CD14-positive monocyte (primary cell): ENCODE measurements at regions not wholly inside any gene's neighbourhood (a gene's known extent, or its start where the extent isn't known, plus 50 kb on each side); places are given as distances from the start of the nearest gene placed in this dataset.

Source experiments
- DNase-seq, 3 donors: peaks; one replicate each; pipeline ENCODE4 v3.0.0-alpha.2; 2011 to 2022
- H2AFZ ChIP-seq: 2 replicates; pipeline ENCODE4 v1.6.0; 2012; ENCODE audit warnings: mild to moderate bottlenecking, low read depth, low read length, inconsistent platforms; ENCODE audit not compliant: insufficient read depth, poor library complexity, severe bottlenecking
- H3K27ac ChIP-seq, 2 donors: 1 replicate in 1 of 2; 2 replicates in 1 of 2; pipeline ENCODE4 v1.5.1; 2012 to 2013; ENCODE audit warnings: low read length in 2 of 2, control low read depth in 1 of 2, inconsistent platforms in 1 of 2, low read depth in 1 of 2, mild to moderate bottlenecking in 1 of 2
- H3K27me3 ChIP-seq, 2 donors: one replicate each; pipeline versions ENCODE4 v1.6.0 to v1.6.1; 2011 to 2013; ENCODE audit warnings: low read length in 2 of 2; ENCODE audit not compliant: control insufficient read depth in 2 of 2, insufficient read depth in 2 of 2
- H3K36me3 ChIP-seq, 2 donors: replicated peaks in 1 of 2; 1 replicate in 1 of 2; 2 replicates in 1 of 2; pipeline versions ENCODE4 v1.5.1 to v1.6.1; 2012 to 2013; ENCODE audit warnings: low read length in 2 of 2, control low read depth in 1 of 2, inconsistent platforms in 1 of 2, mild to moderate bottlenecking in 1 of 2; ENCODE audit not compliant: insufficient read depth in 2 of 2, control insufficient read depth in 1 of 2
- H3K4me1 ChIP-seq, 2 donors: 1 replicate in 1 of 2; 2 replicates in 1 of 2; pipeline versions ENCODE4 v1.5.1 to v1.6.1; 2012 to 2013; ENCODE audit warnings: low read length in 2 of 2, control low read depth in 1 of 2, inconsistent platforms in 1 of 2, mild to moderate bottlenecking in 1 of 2, moderate library complexity in 1 of 2; ENCODE audit not compliant: insufficient read depth in 2 of 2, control insufficient read depth in 1 of 2
- H3K4me2 ChIP-seq: replicated peaks from 2 replicates; pipeline ENCODE3; 2012; ENCODE audit warnings: low read length, moderate library complexity, mild to moderate bottlenecking; ENCODE audit not compliant: poor library complexity, severe bottlenecking; ENCODE audit errors: extremely low read depth
- H3K4me3 ChIP-seq, 3 experiments: fragments of 200-600 bp in 1 of 3; sonication (generic) in 1 of 3; replicated peaks in 1 of 3; 1 replicate in 2 of 3; 2 replicates in 1 of 3; pipeline ENCODE4 v1.5.1; 2011 to 2013; ENCODE audit warnings: low read length in 3 of 3, mild to moderate bottlenecking in 3 of 3, control low read depth in 2 of 3, low read depth in 2 of 3, inconsistent platforms in 1 of 3, moderate library complexity in 1 of 3
- H3K79me2 ChIP-seq: 2 replicates; pipeline ENCODE4 v1.6.0; 2012; ENCODE audit warnings: mild to moderate bottlenecking, control low read depth, inconsistent platforms, low read length, moderate library complexity; ENCODE audit not compliant: insufficient read depth
- H3K9ac ChIP-seq: 2 replicates; pipeline ENCODE4 v1.6.0; 2017; ENCODE audit warnings: low read length, mild to moderate bottlenecking; ENCODE audit not compliant: insufficient read depth, poor library complexity, severe bottlenecking
- H3K9me3 ChIP-seq, 2 donors: replicated peaks in 1 of 2; 1 replicate in 1 of 2; 2 replicates in 1 of 2; pipeline versions ENCODE4 v1.5.1 to v1.6.1; 2012 to 2013; ENCODE audit warnings: low read length in 2 of 2, control low read depth in 1 of 2; ENCODE audit not compliant: control insufficient read depth in 1 of 2, insufficient read depth in 1 of 2
- H4K20me1 ChIP-seq: 2 replicates; pipeline ENCODE4 v1.6.0; 2012; ENCODE audit warnings: mild to moderate bottlenecking, low read length, control low read depth, moderate library complexity; ENCODE audit not compliant: insufficient read depth
- H3K27ac Mint-ChIP-seq, 7 donors: one replicate each; pipeline ENCODE4 v1.8.0; 2020; ENCODE audit warnings: mild to moderate bottlenecking in 7 of 7, mixed read lengths in 7 of 7, moderate library complexity in 6 of 7, inconsistent platforms in 2 of 7
- H3K27me3 Mint-ChIP-seq, 3 donors: one replicate each; pipeline ENCODE4 v1.8.0; 2021 to 2022; ENCODE audit warnings: low read depth in 3 of 3, mild to moderate bottlenecking in 3 of 3, mixed read lengths in 3 of 3, moderate library complexity in 3 of 3, inconsistent platforms in 1 of 3
- H3K36me3 Mint-ChIP-seq, 2 donors: one replicate each; pipeline ENCODE4 v1.8.0; 2020; ENCODE audit warnings: mixed read lengths in 2 of 2, inconsistent platforms in 1 of 2, mild to moderate bottlenecking in 1 of 2
- H3K4me1 Mint-ChIP-seq: one replicate; pipeline ENCODE4 v1.8.0; 2020; ENCODE audit warnings: mild to moderate bottlenecking, mixed read lengths
- H3K4me3 Mint-ChIP-seq, 2 donors: one replicate each; pipeline ENCODE4 v1.8.0; 2020; ENCODE audit warnings: mild to moderate bottlenecking in 2 of 2, mixed read lengths in 2 of 2, moderate library complexity in 1 of 2
- H3K9me3 Mint-ChIP-seq, 7 donors: one replicate each; pipeline ENCODE4 v1.8.0; 2020 to 2022; ENCODE audit warnings: mixed read lengths in 7 of 7, mild to moderate bottlenecking in 6 of 7, moderate library complexity in 6 of 7, inconsistent platforms in 2 of 7
- WGBS: methylation state at CpG from one replicate; pipeline ENCODE4 v1.1.5; 2013; ENCODE audit warnings: missing lambda C conversion rate; ENCODE audit not compliant: insufficient coverage; 5-methylcytosine and 5-hydroxymethylcytosine counted together
- intact Hi-C, 2 donors: fragments of 100-400 bp; cut with micrococcal nuclease; formaldehyde crosslinking; loops; one replicate each; pipeline versions ENCODE4 v1.15.0 to v1.15.1; 2023
- TF ChIP-seq, protein P1 (sequence below): fragments of 200-600 bp; IDR thresholded peaks from one replicate; pipeline ENCODE4 v1.8.0; 2022; ENCODE audit warnings: antibody characterized with exemption, mild to moderate bottlenecking

- Mint-ChIP-seq H3K36me3 (no peaks in the 10 kb centered on the region), H3K9me3 (peaks cover 2 to 21% (median 11%) of the 10 kb centered on the region in 7 donors), H3K27me3 (no peaks in the 10 kb centered on the region), H3K27ac (no peak overlapping the region), H3K4me1 (no peaks in the 10 kb centered on the region), H3K4me3 (no peak overlapping the region)
- Histone ChIP-seq H3K4me3 (no peak overlapping the region), H3K27me3 (no peaks in the 10 kb centered on the region), H3K4me2 (no peak overlapping the region), H3K9me3 (peaks cover 25 to 26% of the 10 kb centered on the region in 2 donors), H2AFZ (no peak overlapping the region), H3K4me1 (no peaks in the 10 kb centered on the region), H3K9ac (no peak overlapping the region), H3K79me2 (no peaks in the 10 kb centered on the region), H4K20me1 (no peaks in the 10 kb centered on the region), H3K36me3 (no peaks in the 10 kb centered on the region), H3K27ac (no peak overlapping the region)
- 95% methylated on average over 25 of the region's 29 CpGs for WGBS
- DNase-seq: no peak
- TF ChIP-seq, protein P1, sequence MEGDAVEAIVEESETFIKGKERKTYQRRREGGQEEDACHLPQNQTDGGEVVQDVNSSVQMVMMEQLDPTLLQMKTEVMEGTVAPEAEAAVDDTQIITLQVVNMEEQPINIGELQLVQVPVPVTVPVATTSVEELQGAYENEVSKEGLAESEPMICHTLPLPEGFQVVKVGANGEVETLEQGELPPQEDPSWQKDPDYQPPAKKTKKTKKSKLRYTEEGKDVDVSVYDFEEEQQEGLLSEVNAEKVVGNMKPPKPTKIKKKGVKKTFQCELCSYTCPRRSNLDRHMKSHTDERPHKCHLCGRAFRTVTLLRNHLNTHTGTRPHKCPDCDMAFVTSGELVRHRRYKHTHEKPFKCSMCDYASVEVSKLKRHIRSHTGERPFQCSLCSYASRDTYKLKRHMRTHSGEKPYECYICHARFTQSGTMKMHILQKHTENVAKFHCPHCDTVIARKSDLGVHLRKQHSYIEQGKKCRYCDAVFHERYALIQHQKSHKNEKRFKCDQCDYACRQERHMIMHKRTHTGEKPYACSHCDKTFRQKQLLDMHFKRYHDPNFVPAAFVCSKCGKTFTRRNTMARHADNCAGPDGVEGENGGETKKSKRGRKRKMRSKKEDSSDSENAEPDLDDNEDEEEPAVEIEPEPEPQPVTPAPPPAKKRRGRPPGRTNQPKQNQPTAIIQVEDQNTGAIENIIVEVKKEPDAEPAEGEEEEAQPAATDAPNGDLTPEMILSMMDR: no peak
- intact Hi-C loops: no loop called here
These were observed 442.7 kb downstream of the OCA2 start for GRCh38 chr15:27656296-27656987.

GRCh38 chr15:27655056-27655455 is 444.1 kb downstream of the OCA2 start:
- Histone ChIP-seq H4K20me1 (no peaks in the 10 kb centered on the region), H3K27ac (no peak overlapping the region), H3K36me3 (no peaks in the 10 kb centered on the region), H3K4me2 (no peak overlapping the region), H2AFZ (no peak overlapping the region), H3K4me3 (no peak overlapping the region), H3K4me1 (no peaks in the 10 kb centered on the region), H3K79me2 (no peaks in the 10 kb centered on the region), H3K27me3 (no peaks in the 10 kb centered on the region), H3K9ac (no peak overlapping the region), H3K9me3 (peaks cover 24 to 26% of the 10 kb centered on the region in 2 donors)
- no peak overlapping the region for H3K27ac Mint-ChIP-seq
- H3K36me3 Mint-ChIP-seq: no peaks in the 10 kb centered on the region
- DNase-seq: no peak
- WGBS: no CpG with 5 or more reads among the region's 4 CpGs
- TF ChIP-seq, protein P1: no peak
- H3K4me3 Mint-ChIP-seq: no peak overlapping the region
- no peaks in the 10 kb centered on the region for H3K4me1 Mint-ChIP-seq
- intact Hi-C loops: no loop called here
- H3K27me3 Mint-ChIP-seq: no peaks in the 10 kb centered on the region
- H3K9me3 Mint-ChIP-seq: peaks cover 2 to 17% (median 9%) of the 10 kb centered on the region in 7 donors
